B cell (primary cell): ENCODE measurements at regions not wholly inside any gene's neighbourhood (a gene's known extent, or its start where the extent isn't known, plus 50 kb on each side); places are given as distances from the start of the nearest gene placed in this dataset.

Source experiments
- EZH2 ChIP-seq: IDR thresholded peaks from 2 replicates; pipeline ENCODE4 v1.6.1; 2012; ENCODE audit warnings: borderline replicate concordance, low read depth, mild to moderate bottlenecking, moderate library complexity, low read length; ENCODE audit not compliant: insufficient read depth, poor library complexity, severe bottlenecking
- TF ChIP-seq, protein P1 (sequence below): fragments of 200-600 bp; IDR thresholded peaks from one replicate; pipeline ENCODE4 v1.8.0; 2022; ENCODE audit warnings: antibody characterized with exemption, mild to moderate bottlenecking

DNA sequence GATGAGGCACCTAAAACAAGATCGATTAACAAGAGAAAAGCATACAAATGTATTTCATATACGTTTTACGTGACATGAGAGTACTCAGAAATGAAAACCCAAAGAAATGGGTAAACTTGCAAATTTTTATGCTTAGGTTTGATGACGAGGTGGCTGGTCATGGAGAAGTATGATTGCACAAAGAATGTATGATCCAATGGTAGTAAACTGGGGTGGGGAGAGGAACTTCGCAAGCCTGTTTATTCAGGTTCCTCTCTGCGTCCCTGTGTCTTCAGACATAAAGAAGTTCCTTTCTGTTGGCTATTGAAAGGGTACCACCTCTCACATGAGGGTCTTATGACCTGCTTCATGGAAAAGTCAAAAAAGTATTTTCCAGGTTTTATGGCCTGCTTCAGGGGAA is 309.2 kb downstream of the BCOR start:
- TF ChIP-seq, protein P1, sequence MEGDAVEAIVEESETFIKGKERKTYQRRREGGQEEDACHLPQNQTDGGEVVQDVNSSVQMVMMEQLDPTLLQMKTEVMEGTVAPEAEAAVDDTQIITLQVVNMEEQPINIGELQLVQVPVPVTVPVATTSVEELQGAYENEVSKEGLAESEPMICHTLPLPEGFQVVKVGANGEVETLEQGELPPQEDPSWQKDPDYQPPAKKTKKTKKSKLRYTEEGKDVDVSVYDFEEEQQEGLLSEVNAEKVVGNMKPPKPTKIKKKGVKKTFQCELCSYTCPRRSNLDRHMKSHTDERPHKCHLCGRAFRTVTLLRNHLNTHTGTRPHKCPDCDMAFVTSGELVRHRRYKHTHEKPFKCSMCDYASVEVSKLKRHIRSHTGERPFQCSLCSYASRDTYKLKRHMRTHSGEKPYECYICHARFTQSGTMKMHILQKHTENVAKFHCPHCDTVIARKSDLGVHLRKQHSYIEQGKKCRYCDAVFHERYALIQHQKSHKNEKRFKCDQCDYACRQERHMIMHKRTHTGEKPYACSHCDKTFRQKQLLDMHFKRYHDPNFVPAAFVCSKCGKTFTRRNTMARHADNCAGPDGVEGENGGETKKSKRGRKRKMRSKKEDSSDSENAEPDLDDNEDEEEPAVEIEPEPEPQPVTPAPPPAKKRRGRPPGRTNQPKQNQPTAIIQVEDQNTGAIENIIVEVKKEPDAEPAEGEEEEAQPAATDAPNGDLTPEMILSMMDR = no peak
- no peak for TF ChIP-seq EZH2
